ENCODE measurements at regions not wholly inside any gene's neighbourhood (a gene's known extent, or its start where the extent isn't known, plus 50 kb on each side); places are given as distances from the start of the nearest gene placed in this dataset.
"Not testable (repeated sequence)": the region's sequence is repeated elsewhere in the genome, so short reads cannot be mapped to it uniquely, and the experiment has no call there.

DNA sequence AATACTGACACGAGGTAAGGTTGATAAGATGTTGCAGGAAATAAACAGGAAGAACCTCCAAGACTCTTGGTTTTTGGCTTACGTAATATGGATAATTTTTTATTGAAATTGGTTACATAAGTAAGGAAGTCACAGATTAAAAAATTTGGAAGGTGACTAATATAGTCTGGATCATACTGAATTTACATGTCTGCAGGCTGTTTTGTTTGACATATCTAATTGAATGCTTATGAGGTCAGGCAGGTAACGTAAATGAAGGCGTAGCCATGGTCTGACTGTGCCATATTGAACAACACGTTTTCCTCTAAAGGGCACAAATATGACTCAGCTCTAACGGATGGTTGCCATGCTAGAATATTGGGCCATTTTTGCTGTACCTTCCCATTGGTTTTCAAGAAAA lies 648.1 kb upstream of the NOVA1 start:
- TF ChIP-seq, protein P1, sequence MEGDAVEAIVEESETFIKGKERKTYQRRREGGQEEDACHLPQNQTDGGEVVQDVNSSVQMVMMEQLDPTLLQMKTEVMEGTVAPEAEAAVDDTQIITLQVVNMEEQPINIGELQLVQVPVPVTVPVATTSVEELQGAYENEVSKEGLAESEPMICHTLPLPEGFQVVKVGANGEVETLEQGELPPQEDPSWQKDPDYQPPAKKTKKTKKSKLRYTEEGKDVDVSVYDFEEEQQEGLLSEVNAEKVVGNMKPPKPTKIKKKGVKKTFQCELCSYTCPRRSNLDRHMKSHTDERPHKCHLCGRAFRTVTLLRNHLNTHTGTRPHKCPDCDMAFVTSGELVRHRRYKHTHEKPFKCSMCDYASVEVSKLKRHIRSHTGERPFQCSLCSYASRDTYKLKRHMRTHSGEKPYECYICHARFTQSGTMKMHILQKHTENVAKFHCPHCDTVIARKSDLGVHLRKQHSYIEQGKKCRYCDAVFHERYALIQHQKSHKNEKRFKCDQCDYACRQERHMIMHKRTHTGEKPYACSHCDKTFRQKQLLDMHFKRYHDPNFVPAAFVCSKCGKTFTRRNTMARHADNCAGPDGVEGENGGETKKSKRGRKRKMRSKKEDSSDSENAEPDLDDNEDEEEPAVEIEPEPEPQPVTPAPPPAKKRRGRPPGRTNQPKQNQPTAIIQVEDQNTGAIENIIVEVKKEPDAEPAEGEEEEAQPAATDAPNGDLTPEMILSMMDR (IDR thresholded peaks at IDR 0.05; ENCODE audit: insufficient read depth, missing control alignments), result no peak
- FAIRE-seq (no peak), DNase-seq (ENCODE audit: insufficient read length, low spot score) (no peak)

DNA sequence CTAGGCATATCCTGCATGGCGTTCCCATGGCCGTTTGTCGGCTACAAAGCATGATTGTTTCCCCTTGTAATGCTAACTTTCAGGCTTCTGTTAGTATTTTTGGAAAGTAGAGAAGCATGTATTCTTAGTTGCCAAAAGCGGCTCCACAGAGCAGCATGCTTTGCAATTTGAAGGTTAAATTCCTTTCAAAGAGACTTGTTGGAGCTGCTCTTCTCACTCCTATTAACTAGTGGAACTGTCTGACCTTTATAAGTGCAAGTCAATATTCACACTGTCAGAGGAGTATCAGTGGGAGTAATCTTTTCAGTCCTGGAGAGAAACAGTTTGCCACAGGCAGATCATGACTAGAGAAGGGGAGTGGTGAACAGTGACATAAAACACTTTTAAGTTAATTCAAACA lies 656.1 kb upstream of the NOVA1 start:
- FAIRE-seq (no peak), DNase-seq (ENCODE audit: insufficient read length, low spot score) (no peak)
- TF ChIP-seq, protein P1 (IDR thresholded peaks at IDR 0.05; ENCODE audit: insufficient read depth, missing control alignments), result no peak

- FAIRE-seq (no peak), DNase-seq (ENCODE audit: insufficient read length, low spot score) (no peak)
- TF ChIP-seq, protein P1 (IDR thresholded peaks at IDR 0.05; ENCODE audit: insufficient read depth, missing control alignments), result no peak
These were observed 659.0 kb upstream of the NOVA1 start for GRCh38 chr14:27256805-27257204.

GRCh38 chr14:27267876-27268275 lies 670.0 kb upstream of the NOVA1 start:
- TF ChIP-seq, protein P1 (IDR thresholded peaks at IDR 0.05; ENCODE audit: insufficient read depth, missing control alignments), result no peak
- FAIRE-seq (no peak), DNase-seq (ENCODE audit: insufficient read length, low spot score) (no peak)

DNA sequence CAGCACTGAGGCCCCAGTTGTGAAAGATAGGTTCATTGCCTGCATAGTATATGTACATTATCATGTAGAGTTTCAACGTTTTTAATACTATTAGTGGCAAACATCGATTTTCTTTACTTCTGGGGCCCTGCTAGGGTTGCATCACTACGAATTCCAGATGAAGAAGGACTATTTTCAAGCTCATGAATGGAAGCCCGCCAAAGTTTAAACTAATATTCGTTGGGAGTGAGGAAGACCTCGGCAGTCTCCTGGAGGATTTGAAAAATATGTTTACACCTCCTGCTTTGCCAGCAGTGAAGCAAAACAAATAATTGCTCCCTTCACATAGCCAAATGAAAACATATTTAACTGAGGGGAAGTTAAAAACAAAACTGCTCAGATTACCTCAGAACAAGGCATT lies 672.9 kb upstream of the NOVA1 start:
- no peak for FAIRE-seq
- no peak for DNase-seq (ENCODE audit: insufficient read length, low spot score)
- TF ChIP-seq, protein P1 (IDR thresholded peaks at IDR 0.05; ENCODE audit: insufficient read depth, missing control alignments), result no peak

- no peak for DNase-seq (ENCODE audit: insufficient read length, low spot score)
- FAIRE-seq, result no peak
- TF ChIP-seq, protein P1 (IDR thresholded peaks at IDR 0.05; ENCODE audit: insufficient read depth, missing control alignments), result no peak
These were observed 680.5 kb upstream of the NOVA1 start for GRCh38 chr14:27278341-27278740.

DNA sequence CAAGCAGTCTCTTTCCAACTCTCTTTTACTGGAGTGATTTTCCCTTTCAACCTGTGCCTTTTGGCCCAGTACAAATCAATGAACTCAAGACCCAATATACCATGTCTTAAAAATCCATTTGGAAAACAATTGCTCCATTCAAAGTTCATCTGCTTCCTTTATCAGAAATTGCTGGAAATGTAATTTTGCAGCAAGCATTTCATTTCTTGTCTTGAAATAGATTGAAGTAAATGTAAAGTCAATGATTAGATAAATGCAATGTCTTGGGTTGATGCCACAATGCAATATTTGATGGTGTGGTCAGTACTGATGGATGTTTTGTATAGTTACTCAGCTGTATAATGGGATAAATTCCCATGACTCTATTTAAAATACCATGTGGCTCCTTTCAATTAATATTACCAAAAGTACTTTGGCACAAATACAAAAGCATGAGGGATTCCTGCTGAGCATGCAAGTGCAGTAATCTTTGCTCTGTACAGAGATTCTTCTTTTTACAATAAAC lies 707.7 kb upstream of the NOVA1 start:
- DNase-seq (ENCODE audit: insufficient read length, low spot score) (no peak), FAIRE-seq (no peak)
- TF ChIP-seq, protein P1 (IDR thresholded peaks at IDR 0.05; ENCODE audit: insufficient read depth, missing control alignments), result no peak

GRCh38 chr14:27312730-27313129 lies 714.9 kb upstream of the NOVA1 start:
- not testable (repeated sequence) for FAIRE-seq

More at GRCh38 chr14:27312730-27313129, 714.9 kb upstream of the NOVA1 start:
- not testable (repeated sequence) for DNase-seq (ENCODE audit: insufficient read length, low spot score)
